Stimulated activated CD4-positive, alpha-beta T cell treated with anti-CD3 and anti-CD28 coated beads, TNF-alpha, amount 100 ng/mL, for 24 hours (primary cell): ENCODE measurements at regions not wholly inside any gene's neighbourhood (a gene's known extent, or its start where the extent isn't known, plus 50 kb on each side); places are given as distances from the start of the nearest gene placed in this dataset.

Source experiments
- DNase-seq, 3 experiments: peaks; one replicate each; pipeline ENCODE4 v3.0.0-alpha.2; 2020; ENCODE audit warnings: low read depth in 3 of 3

GRCh38 chr12:91586015-91586414 is 403.4 kb upstream of the DCN start:
- DNase-seq, result no peak

- DNase-seq, result no peak
Measured at GRCh38 chr12:91582811-91583210, 400.2 kb upstream of the DCN start.

GRCh38 chr12:91579516-91580263 is 397.1 kb upstream of the DCN start:
- DNase-seq, result no peak

- no peak for DNase-seq
Measured at GRCh38 chr12:91577586-91578539, 395.2 kb upstream of the DCN start.

GRCh38 chr12:91576432-91576831 is 393.8 kb upstream of the DCN start:
- no peak for DNase-seq

GRCh38 chr12:91575630-91576029 is 393.0 kb upstream of the DCN start:
- no peak for DNase-seq

- DNase-seq, result no peak
Measured at GRCh38 chr12:91574975-91575374, 392.4 kb upstream of the DCN start.

- DNase-seq, result no peak
Measured at GRCh38 chr12:91574391-91574790, 391.8 kb upstream of the DCN start.

GRCh38 chr12:91572869-91573268 is 390.3 kb upstream of the DCN start:
- no peak for DNase-seq

- DNase-seq, result no peak
Measured at GRCh38 chr12:91567100-91567485, 384.5 kb upstream of the DCN start.

GRCh38 chr12:91566328-91567099 is 383.9 kb upstream of the DCN start:
- no peak for DNase-seq

- DNase-seq, result no peak
Measured at GRCh38 chr12:91565846-91566245, 383.2 kb upstream of the DCN start.

GRCh38 chr12:91565246-91565645 is 382.6 kb upstream of the DCN start:
- peak in 2 of 3 experiments; percentile 20 to 24 for DNase-seq

- no peak for DNase-seq
Measured at GRCh38 chr12:91563011-91563765, 380.6 kb upstream of the DCN start.

GRCh38 chr12:91562476-91562875 is 379.9 kb upstream of the DCN start:
- no peak for DNase-seq

GRCh38 chr12:91561958-91562325 is 379.3 kb upstream of the DCN start:
- no peak for DNase-seq

- no peak for DNase-seq
Measured at GRCh38 chr12:91561301-91561957, 378.8 kb upstream of the DCN start.

GRCh38 chr12:91556909-91557308 is 374.3 kb upstream of the DCN start:
- DNase-seq, result no peak

GRCh38 chr12:91555436-91556415 is 373.1 kb upstream of the DCN start:
- DNase-seq, result no peak

- no peak for DNase-seq
Measured at GRCh38 chr12:91551927-91552326, 369.3 kb upstream of the DCN start.
